ENCODE measurements at regions not wholly inside any gene's neighbourhood (a gene's known extent, or its start where the extent isn't known, plus 50 kb on each side); places are given as distances from the start of the nearest gene placed in this dataset.
"Not testable (repeated sequence)": the region's sequence is repeated elsewhere in the genome, so short reads cannot be mapped to it uniquely, and the experiment has no call there.

DNA sequence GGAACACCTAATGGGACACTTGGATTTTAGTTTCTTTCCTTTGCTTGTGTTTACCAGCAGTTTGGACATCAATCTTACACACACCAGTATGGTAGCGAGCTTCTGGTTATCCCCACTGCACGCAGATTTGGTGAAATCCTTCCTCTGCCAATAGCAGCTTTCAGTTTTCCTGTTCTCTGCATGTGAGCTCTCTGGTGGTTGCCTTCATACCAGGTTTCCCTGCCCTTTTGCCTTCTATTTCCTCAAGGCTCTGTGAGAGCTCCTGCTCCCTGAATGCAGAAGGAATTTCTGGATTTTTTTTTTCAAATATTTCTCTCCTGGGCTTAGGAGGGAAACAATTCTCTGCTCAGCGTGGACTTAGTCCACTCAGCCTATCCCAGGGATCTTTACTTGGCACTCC lies 93.0 kb upstream of the CCDC91 start:
- DNase-seq (no peak), ATAC-seq (ENCODE audit: poor library complexity) (no peak)
- intact Hi-C loops (cut with DNase I) = no loop called here

DNA sequence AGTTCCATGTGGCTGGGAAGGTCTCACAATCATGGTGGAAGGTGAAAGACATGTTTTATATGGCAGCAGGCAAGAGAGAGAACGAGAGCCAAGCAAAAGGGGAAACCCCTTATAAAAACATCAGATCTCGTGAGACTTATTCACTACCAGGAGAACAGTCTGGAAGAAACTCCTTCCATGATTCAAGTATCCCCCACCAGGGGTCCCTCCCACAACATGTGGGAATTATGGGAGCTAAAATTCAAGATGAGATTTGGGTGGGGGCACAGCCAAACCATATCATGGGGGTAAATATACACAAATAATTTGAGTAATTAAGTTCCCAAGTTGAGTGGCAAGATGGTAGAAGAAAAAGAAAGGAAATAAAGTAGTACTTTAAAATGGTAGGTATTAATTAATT lies 91.0 kb upstream of the CCDC91 start:
- DNase-seq; ATAC-seq (ENCODE audit: poor library complexity); intact Hi-C loops (cut with DNase I): not testable (repeated sequence)

DNA sequence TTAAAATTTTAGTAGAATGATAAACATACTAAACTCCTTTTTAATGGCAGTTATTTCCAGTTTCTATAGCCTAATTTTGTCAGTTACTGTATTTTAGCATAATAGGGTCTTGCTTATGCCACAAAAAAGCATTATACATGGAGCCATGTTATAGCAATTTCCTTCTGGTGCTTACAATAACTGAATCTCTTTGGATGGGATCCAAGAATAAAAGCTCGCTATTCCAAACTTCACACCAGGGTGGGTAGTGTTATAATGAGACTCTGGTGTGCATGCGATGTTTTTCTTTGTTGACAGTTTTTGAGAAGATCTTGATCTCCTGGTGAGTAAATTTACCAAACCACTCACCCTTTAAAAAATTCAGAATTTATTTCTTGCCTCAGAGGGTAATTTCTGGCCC lies 90.4 kb upstream of the CCDC91 start:
- no peak for ATAC-seq (ENCODE audit: poor library complexity)
- intact Hi-C loops (cut with DNase I) = no loop called here

DNA sequence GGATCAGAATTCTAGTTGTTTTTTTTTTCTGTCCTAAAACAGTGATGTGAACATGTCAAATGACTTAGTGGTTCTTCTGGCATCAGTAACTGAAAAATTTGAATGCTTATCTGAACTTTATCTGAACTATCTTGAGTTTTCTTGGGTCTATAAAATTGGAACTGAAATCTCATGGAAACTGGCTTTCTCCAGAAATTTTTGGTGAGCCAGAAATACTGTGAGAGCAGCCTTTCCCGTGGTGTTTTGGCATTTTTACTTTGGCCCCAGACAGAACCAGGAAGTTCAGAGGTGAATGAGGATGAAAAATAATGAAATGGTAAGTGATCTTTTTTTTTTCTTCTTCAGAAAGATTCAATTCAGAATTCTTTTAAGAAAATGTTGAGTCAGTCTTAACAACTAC lies 89.5 kb upstream of the CCDC91 start:
- intact Hi-C loops (cut with DNase I) = no loop called here
- DNase-seq = no peak
- no peak for ATAC-seq (ENCODE audit: poor library complexity)

More for the DNA sequence above, 90.4 kb upstream of the CCDC91 start:
- DNase-seq = no peak

DNA sequence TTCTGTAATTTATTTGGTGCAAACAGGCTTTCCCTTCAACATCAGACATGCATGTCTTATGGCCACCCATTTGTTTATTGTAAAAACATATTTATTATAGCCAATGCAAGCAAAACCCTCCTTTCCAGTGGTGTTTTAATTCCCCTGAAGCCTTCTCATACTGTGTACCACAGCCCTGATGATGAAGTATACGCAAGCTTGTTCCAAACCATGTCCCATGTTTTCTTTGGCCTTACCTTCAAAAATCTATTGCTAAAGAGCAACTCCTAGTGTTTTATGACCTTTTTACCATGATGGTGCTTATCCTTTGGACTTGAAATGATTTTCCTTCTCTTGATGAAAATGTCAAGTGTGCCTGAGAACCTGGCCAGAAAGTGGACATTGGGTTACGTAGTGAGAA lies 85.9 kb upstream of the CCDC91 start:
- intact Hi-C loops (cut with DNase I) = no loop called here
- no peak for DNase-seq
- no peak for ATAC-seq (ENCODE audit: poor library complexity)

DNA sequence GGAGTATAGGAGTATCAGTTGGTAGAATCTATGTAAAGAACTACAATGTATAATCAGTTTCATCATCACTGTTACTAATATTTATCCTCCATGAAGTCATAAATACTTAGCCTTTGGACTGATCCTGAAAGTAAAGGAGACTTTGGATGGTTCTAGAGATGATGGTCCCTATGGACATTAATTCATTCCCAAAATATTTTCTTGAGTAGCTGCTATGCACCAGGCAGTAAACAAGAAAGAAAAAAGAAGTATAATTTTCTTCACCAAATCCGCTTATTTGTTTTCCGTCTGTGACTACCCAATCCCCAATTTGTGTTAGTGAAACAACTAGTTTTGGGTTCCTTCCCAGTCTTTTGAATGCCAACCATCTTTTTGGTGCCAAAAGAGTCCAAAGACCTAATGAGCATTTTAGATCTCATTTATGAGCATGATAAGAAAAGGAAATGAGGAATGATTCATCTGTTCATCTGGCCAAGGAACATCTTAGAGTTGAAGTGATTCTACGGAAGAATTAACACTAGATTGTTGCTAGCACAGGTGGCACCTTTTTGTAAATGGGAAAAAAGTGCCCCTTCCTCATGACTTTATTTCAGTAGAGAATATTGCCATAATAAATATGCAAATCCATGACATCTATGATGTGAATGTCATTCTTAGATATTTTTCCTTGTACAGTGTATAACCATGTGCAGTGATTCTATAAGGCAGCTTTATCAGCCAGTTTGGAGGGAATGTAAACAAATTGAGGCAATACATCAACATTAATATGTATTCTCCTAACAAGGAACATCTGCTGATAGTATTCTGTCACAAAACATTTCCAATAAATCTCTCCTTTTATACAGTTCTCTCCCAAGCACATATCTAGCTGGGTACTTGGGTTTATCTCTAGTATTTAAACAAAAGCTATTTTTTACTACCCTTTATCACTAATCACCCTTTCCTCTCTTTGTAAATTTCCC lies 85.1 kb upstream of the CCDC91 start:
- ATAC-seq (ENCODE audit: poor library complexity) (no peak), DNase-seq (no peak)
- intact Hi-C loops (cut with DNase I) = no loop called here

DNA sequence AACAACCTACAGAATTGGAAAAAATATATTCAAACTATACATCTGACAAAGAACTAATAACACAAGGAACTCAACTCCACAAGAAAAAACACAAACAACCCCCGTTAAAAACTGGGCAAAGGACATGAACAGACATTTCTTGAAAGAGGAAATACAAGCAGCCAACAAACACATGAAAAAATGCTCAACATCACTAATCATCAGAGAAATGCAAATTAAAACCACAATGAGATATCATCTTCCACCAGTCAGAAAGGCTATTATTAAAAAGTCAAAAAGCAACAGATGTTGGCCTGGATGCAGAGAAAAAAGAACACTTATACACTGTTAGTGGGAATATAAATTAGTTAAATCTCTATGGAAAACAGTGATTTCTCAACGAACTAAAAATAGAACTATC lies 82.6 kb upstream of the CCDC91 start:
- intact Hi-C loops (cut with DNase I) = no loop called here
- DNase-seq (no peak), ATAC-seq (ENCODE audit: poor library complexity) (no peak)

DNA sequence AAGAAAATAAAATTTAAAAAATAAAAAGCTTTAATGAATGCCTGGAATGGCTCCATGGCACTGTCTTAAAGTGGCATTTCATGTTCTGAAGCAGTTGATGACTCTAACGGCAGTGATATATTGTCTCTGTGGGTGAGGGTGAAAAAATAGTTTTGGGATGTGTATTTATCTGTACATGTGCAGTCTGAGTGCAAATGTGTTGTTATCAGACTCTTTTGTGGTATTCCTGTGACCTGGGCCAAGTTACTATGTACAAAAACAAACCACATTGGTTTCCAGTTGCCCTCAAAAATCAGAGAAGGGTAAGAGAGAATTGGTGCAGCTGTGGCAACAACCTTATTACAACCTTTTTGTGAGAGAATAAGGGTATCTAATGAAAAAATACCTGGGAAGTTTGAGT lies 81.7 kb upstream of the CCDC91 start:
- intact Hi-C loops (cut with DNase I) = no loop called here
- ATAC-seq (ENCODE audit: poor library complexity) (no peak), DNase-seq (no peak)

DNA sequence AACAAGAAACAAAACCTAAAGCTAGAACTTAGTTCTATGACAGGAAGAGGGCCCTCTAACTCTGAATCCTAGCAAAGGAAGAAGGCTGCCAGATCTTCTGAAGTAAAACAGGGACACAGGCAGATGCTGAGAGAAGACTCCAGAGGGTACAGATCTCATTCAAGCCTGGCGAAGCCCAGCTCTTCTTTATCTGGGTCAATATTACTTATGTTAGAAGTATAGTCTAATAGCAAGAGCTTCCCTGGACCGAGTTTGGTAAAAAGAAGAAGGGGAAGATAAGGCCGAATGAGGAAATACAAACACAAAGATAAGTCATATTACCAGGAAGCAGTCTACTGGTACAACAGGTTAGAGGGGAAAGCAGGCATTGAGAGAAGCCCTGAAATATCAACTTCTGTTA lies 79.9 kb upstream of the CCDC91 start:
- no peak for ATAC-seq (ENCODE audit: poor library complexity)
- intact Hi-C loops (cut with DNase I) = no loop called here
- DNase-seq = no peak

DNA sequence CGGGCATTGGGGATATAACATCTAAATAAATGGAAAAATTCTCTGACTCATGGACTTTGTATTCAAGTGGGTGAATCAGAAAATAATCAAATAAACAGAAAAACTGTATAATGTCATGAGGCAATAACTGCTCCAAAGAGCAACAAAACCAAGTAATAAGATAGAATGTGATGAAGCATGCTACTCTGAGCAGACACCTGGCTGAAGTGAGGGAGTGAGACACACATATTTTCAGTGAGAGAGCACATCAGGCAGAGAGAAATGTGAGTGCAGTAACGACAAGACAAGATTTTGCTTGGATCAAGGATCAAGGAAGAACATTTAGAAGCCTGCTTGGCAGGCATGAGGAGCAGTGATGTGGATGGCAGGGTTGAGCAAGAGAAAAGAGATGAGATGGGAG lies 75.8 kb upstream of the CCDC91 start:
- intact Hi-C loops (cut with DNase I) = no loop called here
- ATAC-seq (ENCODE audit: poor library complexity) (no peak), DNase-seq (no peak)

DNA sequence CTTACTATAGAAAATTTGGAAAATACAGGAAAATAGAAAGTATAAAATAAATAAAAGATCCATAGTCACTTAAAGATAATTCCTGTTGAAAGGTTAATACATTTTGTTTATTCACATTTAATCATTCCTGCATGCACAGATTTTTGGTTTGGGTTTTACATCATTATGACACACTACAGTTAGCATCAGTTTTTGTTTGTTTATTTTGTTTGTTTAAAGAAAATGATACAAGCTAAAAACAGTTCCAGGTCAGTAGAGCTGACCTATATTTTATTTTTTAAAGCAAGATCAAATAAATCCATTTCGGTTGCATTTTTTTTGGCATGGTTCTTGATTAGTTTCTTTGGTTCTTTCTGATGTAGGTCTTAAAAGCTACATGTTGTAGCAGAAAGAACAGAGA lies 68.8 kb upstream of the CCDC91 start:
- no peak for DNase-seq
- no peak for ATAC-seq (ENCODE audit: poor library complexity)
- intact Hi-C loops (cut with DNase I) = no loop called here

DNA sequence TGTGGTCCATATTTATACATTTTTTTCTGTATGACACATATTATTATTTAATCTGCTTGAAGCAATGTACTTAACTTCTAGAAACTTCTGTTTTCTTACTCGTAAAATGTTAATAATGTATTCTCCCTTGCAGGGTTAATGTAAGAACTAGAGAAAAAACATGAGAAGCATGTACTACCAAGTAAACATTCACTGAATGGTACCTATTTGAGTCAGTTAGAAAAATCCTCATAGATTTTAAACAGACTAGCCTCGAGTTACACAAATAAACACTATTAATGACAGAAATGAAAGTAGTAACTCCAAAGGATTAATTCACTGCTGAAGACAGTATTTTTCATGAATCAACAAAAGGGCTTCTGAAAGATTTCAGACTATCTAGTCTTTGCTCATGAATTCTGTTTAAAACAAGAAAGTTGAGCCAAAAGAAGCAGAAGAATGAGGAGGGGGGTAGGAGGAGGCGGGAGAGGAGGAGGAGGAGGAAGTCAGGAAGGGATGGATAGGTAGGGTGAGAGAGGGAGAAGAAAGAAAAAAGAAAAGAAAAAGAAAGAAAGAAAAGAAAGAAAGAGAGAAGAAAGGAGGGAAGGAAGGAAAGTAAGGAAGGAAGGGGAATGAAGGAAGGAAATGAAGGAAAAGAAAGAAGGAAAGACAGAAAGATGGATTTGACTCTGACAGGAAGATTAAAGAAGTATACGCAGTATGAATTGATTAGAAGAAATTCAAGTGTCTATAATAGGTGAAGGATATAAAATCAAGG lies 68.2 kb upstream of the CCDC91 start:
- intact Hi-C loops (cut with DNase I) = no loop called here
- DNase-seq = no peak
- no peak for ATAC-seq (ENCODE audit: poor library complexity)

DNA sequence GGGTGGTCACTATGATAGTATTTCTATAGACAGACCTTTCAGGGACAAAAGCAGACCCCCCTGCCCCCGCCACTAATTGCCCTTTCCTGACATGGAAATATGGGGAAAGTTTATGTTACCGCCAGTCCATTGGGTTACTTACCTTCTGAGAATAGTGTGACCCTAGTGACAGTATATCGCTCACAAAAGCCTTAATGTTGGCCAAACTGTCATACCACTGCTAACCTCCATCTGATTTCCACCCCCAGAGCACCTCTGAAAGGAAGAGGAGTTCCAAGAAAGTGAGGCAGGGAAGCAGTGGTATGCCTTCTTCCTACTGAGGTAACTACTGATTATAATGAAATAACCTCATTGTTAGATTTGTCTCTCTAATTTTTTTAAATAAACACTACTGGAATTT lies 67.5 kb upstream of the CCDC91 start:
- no peak for DNase-seq
- intact Hi-C loops (cut with DNase I) = no loop called here
- ATAC-seq (ENCODE audit: poor library complexity) = no peak

DNA sequence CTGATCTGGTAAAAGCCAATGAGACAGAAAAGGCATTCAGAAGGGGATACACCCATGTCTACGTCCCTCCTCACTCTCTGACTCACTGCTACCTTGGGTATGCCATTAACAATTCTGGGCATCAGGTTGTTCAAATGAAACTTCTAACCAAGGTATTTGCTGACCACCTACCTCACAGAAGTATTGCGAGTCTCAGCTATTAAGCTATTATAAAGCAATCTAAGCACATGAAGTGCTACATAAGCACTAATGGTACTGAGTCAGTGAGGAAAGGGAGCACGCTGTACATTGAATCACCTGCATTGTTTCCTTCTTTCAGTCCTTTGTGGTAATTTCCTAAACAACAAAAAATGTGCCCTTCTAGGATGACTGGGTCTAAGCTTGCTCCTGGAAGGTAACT lies 62.8 kb upstream of the CCDC91 start:
- no peak for ATAC-seq (ENCODE audit: poor library complexity)
- intact Hi-C loops (cut with DNase I) = no loop called here
- DNase-seq = no peak

DNA sequence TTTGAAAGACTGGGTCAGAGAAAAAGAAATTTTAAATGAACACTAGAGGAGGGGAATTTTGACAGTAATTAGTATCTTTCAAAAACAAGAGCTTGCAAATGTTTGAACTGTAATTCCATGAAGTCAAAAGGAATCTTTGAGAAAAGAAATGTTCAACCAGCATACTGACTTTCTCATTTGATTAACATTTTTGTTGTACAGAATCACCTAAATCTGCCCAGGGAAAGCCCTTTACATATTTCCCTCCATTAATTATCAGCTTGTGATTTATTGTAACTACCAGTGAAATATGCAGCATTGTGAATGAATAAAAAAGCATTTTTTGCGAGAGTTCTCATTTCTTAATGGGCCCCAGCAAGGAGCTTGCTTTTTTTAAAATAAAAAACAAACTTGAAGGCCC lies 61.2 kb upstream of the CCDC91 start:
- DNase-seq (no peak), ATAC-seq (ENCODE audit: poor library complexity) (no peak)
- intact Hi-C loops (cut with DNase I) = no loop called here

DNA sequence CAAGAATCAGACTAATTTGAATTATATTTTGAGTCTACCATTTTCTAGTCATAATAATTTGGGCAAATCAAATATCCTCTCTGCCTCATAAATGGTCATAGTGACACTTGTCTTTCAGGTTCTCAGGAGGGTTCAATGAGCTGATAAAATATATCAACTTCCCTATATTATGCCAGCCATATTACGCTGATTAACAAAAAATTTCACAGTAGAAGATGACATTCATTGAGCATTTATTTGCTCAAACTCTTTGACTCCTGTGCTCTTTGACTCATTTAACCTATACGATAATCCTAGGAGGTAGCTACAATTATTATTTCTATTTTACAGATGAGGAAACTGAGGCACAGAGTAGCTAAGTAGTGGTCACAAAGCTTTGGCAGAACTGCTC lies 60.0 kb upstream of the CCDC91 start:
- ATAC-seq (ENCODE audit: poor library complexity) (no peak), DNase-seq (no peak)
- intact Hi-C loops (cut with DNase I) = no loop called here

DNA sequence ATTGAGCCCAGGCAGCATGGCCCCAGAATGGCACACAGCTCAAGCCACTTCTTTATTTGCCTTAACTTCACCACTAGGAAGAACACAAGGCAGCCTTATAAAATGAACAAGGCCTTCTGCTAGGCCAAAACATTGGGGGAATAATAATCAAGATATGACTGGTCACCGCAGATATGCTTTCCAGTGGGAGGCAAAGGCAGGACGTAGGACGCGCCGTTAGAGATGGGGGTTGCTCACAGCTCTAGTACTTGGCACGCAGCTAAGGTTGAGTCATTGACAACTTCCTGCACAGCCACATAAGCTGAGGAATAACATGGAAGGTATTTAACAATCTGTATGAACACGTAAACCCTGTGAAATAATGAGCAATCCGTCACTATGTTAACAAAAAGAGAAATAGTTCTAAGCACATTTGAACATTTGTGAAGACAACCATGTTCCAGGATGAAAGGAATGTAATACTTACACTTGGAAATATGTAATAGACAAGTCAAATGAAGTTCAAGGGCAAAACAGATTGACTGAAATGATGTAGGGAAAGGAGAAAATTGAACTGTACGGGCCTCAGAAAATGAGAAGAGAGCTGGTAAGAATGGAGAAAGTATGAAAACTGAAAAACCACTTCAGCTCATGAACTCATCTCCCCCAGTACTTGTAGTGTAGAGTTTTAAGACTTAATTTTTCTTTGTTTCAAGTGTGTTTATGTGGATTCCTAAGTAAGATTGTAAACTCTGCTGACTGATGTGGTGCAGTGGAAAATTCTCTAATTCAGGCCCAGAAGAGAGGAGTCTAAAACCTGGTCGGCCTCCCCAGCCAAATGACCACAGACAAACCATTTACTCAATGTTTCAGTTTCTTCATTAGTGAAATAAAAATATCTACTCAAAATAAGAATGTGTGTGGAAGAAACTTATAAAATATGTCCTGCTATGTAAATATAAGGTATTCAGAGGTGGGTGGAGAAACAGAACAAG lies 59.3 kb upstream of the CCDC91 start:
- DNase-seq (no peak), ATAC-seq (ENCODE audit: poor library complexity) (no peak)
- intact Hi-C loops (cut with DNase I) = no loop called here

DNA sequence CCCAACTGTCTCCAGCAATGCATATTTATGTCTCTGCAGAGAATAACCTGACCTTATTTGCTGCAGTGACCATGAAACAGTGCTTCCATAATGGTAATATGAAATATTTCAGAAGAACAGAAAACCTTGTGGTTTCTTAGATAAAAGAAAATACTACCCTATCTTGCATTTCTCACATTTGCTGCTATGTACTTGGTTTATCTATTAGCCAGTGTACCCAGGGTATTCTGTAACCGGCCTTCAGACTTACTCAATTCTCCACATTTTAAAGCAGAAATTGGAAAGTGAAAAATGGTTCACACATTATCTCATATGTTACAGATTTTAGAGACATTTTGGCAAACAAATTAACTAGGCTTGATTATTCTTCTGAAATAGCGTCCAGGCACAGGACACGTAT lies 57.9 kb upstream of the CCDC91 start:
- DNase-seq (no peak), ATAC-seq (ENCODE audit: poor library complexity) (no peak)
- intact Hi-C loops (cut with DNase I) = no loop called here

DNA sequence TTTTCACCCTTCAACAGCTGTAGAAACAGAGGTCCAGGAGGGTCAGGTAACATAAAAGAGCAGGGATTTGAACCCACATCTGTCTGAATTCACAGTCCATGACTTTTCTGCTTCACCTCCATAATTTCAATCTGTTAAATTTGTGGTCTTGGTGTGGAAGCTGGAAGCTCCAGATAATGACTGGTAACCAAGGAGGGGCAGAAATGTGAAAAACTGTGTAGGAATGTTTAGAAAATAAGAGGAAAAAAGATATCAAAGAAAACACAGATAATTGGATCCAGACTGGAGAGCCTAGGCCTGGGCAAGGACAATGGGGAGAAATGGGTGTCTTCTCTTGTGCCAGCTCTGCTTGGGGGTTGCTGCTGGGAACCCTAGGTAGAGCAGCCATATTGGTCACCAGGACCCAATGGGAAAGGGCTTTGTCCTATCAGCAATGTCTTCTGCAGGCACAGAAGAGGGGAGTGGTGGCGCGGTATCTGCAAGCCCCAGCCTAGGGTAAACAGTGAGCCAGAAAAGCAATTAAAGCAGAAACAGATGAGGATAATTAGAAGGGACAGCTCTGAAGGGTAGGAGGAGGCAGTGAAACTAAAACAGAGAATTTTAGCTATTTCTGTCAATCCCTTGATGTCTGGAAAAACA lies 54.3 kb upstream of the CCDC91 start:
- intact Hi-C loops (cut with DNase I) = no loop called here
- ATAC-seq (ENCODE audit: poor library complexity) = no peak

More for the DNA sequence above, 54.3 kb upstream of the CCDC91 start:
- DNase-seq = no peak

Measured in Right ventricle myocardium superior (tissue), 1 donor.